ENCODE measurements at regions not wholly inside any gene's neighbourhood (a gene's known extent, or its start where the extent isn't known, plus 50 kb on each side); places are given as distances from the start of the nearest gene placed in this dataset.
"Not testable (repeated sequence)": the region's sequence is repeated elsewhere in the genome, so short reads cannot be mapped to it uniquely, and the experiment has no call there.

DNA sequence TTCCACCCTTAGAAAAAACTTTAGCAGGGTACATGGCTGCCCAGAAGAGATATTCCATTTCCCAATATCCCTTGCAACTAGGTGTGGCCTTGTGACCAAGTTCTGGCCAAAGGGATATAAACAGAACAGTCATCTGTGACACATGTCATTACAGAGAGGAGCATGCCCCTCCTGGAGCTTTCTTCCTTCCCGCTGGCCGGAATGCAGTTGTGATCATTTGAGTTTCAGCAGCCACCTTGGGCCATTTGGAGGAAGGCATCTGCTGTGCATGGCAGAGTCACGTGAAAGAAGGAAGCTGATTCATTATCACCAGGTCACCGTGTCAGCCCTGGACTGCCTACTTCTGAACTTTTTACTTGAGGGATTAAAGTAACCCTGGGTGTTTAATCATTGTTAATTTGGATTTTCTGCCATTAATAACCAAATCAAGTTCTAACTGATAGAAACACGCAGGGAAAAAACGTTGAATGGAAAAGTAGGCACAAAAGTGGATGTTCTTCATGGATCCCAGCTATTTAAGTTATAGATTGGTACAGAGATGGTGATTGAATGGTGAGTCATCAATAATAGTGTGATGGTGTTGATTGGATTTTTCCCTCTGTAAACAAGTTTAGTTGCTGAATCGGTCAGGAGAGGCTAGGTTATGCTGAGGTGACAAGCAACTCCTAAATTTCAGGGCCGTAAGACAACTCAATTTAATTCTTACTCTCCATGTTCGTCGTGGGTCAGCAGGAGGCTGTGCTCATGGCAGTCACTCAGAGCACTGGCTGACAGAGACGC, 80.7 kb upstream of the CCDC167 start:
- FAIRE-seq (no peak), DNase-seq (ENCODE audit: insufficient read length, low spot score) (no peak)

DNA sequence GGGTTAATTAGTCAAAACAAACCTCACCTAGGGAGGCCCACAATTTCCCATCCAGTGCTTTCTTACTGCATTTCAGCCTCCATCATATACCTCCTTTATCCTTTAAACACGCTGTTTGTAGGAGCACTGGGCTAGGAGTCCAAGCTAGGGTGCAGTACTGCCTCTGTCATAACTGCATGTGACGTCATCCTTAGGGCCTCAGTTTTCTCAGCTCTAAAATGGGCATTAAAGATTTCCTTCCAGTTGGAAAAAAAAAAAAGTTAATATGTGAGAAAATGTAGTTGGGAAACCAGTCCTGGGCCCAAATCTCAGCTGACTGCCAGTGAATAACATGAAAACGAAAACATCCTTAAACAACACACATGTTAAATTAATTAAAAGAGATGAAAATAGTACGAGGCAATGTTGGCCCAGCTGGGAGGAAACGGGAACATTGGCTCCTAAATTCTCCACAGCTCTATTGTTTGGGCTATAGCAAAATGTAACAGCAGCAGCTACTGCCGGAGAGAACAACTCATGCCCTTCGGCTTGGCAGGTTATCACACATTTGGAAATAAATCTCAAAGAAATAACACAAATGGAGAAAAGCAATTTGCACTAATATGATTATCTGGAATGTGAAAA, 79.9 kb upstream of the CCDC167 start:
- DNase-seq (ENCODE audit: insufficient read length, low spot score): no peak
- FAIRE-seq: no peak

DNA sequence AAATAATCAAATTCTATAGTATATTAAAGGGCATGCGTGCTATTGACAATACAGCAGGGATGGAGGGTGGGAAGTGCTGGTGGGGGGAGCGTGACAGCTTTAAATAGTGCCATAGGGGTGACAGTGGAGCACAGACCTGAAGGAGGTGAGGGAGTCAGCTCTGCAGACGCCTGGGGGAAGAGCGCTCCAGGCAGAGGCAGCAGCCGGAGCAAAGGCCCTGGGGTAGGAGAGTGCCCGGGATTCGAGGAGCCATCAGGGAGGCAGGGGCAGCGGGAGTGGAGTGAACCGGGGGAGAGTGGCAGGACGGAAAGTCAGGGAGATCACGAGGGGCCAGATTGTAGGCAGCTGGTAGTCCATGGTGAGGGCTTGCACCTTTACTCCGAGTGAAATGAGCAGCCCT, 78.4 kb upstream of the CCDC167 start:
- FAIRE-seq (no peak), DNase-seq (ENCODE audit: insufficient read length, low spot score) (no peak)

DNA sequence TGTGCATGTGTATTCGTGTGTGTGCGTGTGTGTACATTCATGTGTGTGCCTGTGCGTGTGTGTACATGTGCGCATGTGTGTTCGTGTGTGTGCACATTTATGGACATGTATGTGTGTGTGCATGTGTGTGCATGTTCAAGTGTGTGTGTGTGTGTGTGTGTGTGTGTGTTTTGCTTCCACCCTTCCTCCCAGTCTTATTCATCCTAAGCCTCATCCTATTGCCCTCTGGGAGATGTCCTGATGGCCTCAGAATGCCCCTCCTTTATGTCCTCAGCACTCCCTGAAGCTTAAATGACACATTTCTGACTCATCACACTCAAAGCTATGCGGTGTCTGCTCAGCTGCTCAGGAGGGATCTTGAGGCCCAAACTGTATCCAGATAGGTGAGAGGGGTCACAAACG, 76.6 kb upstream of the CCDC167 start:
- no peak for DNase-seq (ENCODE audit: insufficient read length, low spot score)
- FAIRE-seq: no peak

DNA sequence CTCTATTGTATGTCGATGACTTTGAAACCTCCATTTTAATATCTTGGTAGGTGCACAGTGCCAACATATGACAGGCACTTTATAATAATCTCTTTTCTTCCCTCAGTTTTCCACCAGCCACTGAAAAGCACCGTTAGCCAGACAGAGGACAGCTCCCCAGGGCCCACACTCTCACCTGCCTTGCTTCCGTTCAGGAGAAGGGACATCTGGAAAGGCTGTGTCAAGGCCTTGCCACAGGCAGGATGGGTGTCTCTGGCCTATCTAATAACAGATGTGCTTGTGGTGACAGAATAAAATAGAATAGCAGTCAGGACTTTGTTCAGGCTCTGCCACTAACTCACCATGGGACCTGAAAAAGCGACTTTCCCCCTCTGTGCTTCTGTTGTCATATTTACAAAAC, 75.5 kb upstream of the CCDC167 start:
- DNase-seq (ENCODE audit: insufficient read length, low spot score) (no peak), FAIRE-seq (no peak)

DNA sequence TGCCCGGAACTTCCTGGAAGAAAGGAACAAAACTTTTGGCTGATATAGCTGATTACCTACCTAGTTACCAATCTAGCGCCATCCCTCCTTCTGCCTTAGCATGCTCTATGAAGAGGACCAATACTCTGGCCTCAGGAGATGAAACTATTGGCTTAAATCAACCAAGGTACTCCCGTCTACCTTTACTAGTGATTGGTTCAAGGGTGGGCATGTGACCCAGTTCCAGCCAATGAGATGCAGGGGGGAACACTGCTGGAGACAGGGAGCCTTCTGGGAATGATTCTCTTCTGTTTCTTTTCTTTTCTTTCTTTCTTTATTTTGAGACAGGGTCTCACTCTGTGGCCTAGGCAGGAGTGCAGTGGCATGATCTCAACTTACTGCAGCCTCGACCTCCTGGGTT, 72.6 kb upstream of the CCDC167 start:
- DNase-seq (ENCODE audit: insufficient read length, low spot score) (no peak), FAIRE-seq (no peak)

DNA sequence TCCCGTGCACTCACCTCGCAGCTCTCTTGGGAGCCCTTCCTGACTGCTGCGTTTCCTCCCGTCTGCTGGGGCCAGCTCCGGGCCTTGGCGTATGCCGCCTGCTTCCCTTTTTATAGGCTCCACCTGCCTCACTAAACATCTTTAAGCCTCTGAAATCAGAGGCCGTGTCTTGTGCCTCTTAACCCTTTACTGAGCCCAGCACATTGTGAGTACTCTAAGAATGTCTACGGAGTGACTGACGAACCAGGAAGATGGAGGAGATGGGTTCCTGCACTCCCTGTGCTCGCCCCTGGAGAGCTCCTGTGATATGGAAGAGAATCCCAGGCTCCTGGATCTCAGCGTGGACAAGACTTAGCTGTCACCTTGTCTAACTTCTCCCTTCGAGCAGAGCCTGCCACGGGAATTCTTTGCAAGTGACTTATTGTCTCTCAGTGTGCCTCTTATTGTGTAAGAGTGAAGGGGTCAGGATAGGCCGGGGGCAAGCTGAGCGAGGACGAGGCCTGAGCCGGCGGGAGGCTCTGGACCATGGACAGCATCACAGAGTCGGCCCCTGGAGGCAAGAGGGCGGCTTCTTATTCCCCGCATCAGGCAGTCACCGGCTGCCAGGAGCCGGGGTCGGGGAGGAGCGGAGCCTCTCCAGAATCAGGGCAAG, 70.9 kb upstream of the CCDC167 start:
- peak; percentile 53 for FAIRE-seq
- DNase-seq (ENCODE audit: insufficient read length, low spot score): no peak

DNA sequence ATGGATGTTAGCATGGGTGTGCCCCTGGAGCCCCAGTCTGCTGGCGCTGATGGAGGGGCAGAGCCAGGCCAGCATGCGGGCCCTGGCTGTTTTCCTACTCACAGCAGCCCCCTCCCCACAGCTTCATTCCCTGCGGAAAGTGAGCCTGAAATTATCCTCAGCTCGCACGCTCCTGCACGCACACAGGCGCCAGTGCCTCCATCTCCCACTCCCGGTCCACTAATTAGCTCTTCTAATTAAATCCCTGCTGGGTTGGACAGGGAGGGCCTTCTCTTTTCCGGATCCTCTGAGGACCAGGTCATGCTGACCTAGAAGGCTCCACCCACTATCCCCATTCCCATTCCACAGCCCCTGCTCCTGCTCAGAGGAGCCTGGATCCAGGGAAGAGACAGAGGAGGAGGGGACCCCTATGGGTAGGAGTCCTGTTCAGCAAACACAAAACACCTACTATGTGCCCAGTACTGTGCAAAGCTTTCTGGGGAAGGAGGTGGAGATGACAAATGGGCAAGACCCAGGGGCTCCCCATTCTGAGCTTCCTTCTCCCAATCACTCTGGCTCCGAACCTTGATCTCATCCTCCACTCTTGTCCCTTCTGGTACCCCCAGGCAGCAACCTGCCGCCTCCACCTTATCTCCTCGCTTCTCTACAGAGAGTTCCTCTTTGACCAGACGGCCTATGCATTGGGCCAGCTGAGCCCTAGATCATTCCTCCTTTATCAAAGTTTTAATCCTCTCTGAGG, 70.2 kb upstream of the CCDC167 start:
- DNase-seq (ENCODE audit: insufficient read length, low spot score) (no peak), FAIRE-seq (no peak)

DNA sequence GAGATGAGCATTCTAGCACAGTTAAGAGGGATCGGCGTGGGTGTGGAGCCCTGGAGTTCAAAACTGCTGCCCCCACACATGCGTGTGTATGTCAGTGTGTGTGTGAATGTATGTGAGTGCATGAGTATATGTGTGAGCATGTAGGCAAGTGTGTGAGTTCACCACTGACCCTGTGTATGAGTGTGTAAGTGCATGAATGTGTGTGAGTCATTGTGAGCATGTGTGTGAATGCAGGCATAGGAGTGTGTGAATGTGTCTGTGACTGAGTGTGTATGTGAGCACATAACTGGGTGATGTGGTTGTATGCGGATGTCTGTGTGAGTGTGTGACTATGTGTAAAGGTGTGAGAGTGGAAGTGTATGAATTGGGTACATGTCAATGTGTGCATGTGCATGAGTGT, 69.6 kb upstream of the CCDC167 start:
- FAIRE-seq: no peak
- no peak for DNase-seq (ENCODE audit: insufficient read length, low spot score)

DNA sequence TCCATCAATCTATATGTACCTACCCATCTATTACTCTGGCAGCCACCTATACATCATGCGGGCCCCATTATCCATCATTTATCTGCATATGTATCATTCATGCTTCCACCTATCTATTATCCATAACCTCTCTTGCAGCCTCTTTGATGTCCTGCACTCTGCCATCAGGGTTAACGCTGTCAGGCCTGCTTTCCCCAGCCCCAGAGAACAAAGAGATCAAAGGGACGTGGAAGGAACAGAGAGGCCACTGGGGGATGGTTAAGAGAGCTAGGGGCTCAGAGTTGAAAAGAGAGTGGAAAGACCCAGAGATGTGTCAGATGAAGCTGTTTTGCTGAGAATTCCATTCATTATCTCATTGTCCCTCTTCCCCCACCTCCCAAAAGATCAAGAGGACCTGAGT, 67.3 kb upstream of the CCDC167 start:
- FAIRE-seq (no peak), DNase-seq (ENCODE audit: insufficient read length, low spot score) (no peak)

DNA sequence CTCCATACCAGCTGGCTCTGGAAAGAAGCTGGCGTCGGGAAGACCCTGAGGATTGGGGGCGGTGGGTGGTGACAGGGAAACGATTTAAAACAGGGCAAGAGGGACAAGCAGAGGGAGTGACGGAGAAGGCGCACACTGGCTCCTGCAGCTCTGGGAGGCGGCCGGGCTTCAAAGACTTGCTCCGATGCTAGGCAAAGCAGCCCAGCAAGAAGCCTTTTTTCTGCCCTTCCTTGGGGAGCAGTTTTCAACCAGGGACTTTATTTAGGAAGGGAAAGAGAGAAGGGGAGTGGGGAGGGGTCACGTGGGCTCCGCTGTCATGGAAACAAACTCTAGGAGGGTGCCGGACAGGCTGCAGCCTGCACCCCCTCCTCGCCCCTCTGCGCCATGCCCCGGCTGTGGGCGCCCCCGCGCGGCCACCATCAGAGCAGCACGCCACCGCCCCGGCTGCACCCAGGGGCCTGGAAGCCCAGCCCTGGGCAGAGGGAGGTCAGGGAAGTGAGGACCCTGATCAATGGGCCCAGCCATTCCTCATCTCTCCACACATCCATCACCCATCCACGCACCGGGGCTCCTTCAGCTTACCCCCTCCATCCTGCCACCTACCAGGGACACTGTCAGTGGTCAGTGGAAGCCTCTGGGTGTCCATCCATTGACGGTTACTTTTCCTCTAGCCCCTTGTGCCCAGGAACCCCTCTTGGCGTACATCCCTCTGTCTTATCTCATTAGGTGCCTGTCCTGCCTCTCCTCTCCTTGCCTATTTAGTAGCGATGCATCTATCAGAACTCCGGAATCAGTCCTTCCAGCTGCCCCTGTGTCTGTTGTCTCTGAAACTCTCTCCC, 66.6 kb upstream of the CCDC167 start:
- peak; percentile 78 for FAIRE-seq
- DNase-seq (ENCODE audit: insufficient read length, low spot score): peak; percentile 80

DNA sequence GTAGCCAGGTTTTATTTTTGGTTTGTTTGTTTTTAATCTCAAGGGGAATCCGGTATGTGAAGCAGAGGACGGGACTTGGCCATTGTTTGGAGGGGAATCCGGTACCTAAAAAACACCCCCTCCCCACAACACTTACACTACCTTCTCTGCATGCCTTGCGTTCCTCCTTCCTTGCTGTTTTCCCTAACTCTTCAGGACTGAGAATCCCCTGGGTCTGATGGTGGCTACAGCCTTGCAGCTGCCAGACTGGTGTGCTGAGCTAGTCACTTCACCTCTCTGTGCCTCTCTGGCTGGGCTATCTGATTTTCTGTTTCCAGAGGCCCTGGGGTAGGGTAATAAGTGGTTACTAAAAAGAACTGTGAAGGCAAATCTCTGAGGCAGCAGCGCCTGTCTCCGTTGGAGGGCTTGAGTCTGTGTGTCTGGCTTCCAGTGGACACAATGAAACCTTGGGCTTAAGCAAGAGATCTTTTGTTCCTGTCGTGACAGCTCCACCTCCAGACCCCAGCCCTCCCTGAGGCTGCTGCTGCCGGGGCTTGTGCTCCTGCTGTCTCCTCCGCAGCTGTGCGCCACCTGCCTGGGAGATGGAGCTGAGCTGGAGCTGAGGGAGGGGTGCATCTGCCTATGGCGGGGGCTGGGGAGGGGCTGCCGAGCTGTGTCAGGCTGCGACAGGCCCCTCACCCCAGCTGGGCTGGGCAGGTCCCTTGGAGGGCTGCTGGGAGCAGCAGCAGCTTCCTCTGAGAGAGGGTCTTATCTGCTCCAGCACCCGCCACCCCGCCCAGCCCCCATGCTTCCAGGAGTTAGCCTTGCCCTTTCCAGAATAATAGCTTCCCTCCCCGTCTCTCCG, 65.8 kb upstream of the CCDC167 start:
- no peak for DNase-seq (ENCODE audit: insufficient read length, low spot score)

DNA sequence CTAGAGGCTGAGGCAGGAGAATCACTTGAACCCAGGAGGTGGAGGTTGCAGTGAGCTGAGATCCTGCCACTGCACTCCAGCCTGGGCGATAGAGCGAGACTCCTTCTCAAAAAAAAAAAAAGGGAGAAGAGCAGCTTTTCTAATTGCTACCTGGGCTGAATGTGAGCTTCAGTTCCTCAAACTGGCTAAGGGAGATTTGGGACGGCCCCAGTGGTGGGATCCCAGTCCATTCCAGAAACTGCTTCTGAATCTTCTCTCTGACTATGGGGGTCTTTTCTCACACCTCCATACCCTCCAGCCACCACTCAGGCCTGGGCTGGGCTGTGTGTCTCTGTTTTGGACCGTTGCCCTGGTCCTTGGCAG, 63.2 kb upstream of the CCDC167 start:
- not testable (repeated sequence) for DNase-seq (ENCODE audit: insufficient read length, low spot score)
- FAIRE-seq: peak; percentile 28

More for the DNA sequence above, 65.8 kb upstream of the CCDC167 start:
- FAIRE-seq: no peak

DNA sequence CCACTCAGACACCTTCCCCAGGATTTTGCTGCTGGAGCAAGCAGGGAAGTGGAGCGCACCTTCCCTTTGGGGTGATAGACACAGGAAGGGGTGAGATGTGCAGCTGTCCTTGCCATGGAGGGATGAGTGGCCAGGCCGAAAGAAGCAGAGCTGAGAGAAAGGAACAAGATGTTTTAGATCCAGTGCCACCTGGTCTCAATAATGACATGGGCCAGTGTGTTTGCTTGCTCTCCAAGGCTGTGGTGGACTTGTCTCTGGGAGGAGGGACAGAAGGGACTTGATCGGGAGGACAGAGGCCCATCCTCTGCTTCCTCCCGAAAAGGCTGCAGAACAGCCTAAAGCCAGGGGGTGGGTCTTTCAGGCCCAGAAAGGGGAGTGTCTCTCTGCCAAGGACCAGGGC, 61.7 kb upstream of the CCDC167 start:
- DNase-seq (ENCODE audit: insufficient read length, low spot score): no peak
- peak; percentile 81 for FAIRE-seq

DNA sequence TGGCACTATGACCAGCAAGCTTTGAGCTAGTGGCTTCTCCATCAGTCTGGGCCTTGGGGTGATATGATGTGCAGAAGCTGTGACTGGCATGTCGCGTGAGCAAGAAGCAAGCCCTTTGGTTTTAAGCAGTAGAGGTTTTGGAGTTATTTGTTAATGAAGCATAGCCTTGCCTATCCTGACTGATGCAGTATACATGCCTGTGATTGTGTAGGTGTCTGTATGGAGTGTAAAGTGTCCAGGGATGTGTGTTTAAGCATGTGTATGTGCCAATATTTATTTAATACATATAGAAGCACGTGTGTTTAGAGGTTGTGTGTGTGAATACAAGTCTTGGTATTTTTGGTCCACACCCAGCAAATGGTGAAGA, 61.0 kb upstream of the CCDC167 start:
- no peak for FAIRE-seq

DNA sequence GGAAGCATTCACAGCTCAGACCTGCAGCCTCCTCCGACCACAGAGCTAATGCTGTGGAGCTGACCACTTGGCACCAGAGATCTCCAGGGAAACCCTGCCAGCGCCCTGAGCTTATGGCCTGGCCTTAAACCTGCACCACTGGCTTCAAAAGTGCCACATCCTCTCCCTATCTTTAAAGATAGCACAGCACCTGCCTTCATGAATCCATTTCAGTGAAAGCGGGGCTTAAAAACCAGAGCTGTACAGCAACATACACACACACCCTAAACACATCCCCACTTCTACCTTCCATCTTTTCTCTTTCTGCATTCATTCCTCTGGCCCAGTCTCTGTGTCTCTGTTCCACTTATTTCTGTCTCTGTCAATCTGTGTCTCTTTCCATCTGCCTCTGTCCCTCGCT, 59.8 kb upstream of the CCDC167 start:
- no peak for DNase-seq (ENCODE audit: insufficient read length, low spot score)
- no peak for FAIRE-seq

More for the DNA sequence above, 61.0 kb upstream of the CCDC167 start:
- no peak for DNase-seq (ENCODE audit: insufficient read length, low spot score)

DNA sequence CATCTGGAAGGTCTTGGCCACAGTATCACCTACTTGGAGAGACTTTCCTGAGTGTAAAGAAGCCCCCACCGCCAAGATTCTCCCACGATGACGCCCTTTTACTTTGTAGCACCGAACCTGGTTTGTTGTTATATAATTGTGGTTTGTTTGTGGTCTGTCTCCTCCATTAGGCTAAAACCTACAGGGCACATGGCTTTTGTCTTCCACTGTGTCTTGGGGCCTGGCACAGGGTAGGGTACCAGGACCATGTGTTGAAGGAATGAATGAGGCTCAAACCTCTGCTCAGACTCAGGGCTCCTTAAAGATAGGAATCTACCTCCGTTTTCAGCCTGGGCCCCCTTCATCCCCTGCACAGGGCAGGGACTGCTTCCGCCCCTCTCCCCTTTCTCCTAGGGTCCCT, 59.4 kb upstream of the CCDC167 start:
- no peak for DNase-seq (ENCODE audit: insufficient read length, low spot score)
- no peak for FAIRE-seq

DNA sequence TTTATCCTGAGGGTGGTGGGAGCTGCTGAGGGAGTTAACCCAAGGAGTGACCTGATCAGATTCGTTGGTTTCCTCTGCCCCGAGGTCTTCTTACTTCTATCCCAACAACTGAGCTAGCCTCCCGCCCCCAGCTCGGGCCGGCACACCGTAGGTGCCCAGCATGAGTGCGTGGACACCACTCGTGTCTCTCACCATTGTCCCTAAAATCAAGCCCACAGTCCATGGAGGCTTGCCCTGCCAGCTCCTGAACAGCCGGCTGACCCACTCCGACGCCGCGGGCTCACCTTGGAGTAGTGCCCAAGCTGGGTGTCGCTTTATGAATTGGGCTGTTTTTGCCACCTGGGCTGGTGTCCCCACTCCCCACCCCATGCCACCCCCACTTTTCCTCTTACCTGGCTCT, 59.0 kb upstream of the CCDC167 start:
- FAIRE-seq (no peak), DNase-seq (ENCODE audit: insufficient read length, low spot score) (no peak)

DNA sequence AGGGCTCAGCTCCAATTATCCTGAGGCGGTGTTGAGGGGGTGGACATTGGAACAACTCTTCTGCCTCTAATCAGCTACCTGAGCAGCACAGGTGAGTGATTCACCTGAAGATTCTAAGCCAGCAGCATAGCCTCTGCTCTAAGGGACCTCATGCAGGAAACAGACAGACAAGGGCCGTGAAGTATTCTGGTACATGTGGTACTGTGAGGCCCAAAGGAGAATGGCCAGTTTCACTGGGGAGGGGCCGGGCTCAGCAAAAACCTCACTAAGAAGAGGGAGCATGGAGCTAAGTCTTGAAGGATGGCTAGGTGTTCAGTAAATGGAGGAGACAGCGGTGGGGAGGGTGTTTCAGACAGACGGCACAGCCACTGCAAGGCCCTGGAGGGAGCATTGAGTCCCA, 58.5 kb upstream of the CCDC167 start:
- no peak for FAIRE-seq
- DNase-seq (ENCODE audit: insufficient read length, low spot score): no peak

DNA sequence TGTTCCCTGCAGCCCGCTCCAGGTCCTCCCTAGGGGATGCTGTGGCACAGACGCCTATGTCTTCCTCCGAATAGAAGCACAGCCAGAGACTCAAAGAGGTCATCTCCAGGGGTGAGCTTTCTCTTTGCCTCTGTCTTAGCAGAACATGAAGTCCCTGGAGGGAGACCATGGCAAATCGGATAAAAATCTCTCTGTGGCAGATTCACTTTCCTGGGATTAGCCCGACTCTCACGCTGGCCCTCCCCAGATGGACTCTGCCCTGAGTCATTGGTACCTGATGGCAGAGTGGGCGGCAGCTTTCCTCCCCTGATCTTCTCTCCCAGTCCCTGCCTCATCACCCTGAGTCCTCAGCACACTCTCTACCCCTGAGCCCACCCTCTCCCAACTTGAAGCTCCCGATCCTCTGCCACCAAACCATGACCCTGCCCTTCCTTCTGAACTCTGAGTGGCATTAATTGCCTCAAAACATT, 58.0 kb upstream of the CCDC167 start:
- DNase-seq (ENCODE audit: insufficient read length, low spot score): no peak

More for the DNA sequence above, 58.0 kb upstream of the CCDC167 start:
- FAIRE-seq: no peak
